GM18868 (cell line): ENCODE measurements at regions not wholly inside any gene's neighbourhood (a gene's known extent, or its start where the extent isn't known, plus 50 kb on each side); places are given as distances from the start of the nearest gene placed in this dataset.

Source experiments
- ATAC-seq: cut with Tn5 transposase; IDR thresholded peaks from one replicate; pipeline ENCODE4 v1.9.1; 2021; ENCODE audit warnings: mild to moderate bottlenecking, moderate library complexity; ENCODE audit not compliant: unreplicated experiment

- no peak for ATAC-seq
Observed at GRCh38 chr7:68491523-68492358, 1106.5 kb upstream of the AUTS2 start.

DNA sequence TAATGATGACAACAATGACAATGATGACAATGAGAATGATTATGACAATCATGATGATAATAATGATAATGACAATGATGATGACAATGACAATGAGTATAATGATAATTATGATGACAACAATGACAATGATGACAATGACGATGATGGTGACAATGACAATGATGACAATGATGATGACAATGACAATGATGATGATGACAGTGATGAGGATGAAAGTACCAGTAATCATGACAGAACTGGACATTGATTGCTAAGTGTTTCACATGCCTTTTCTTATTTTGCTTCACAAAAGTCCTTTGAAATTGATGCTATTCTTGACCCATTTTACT, 1106.0 kb upstream of the AUTS2 start:
- ATAC-seq: no peak

DNA sequence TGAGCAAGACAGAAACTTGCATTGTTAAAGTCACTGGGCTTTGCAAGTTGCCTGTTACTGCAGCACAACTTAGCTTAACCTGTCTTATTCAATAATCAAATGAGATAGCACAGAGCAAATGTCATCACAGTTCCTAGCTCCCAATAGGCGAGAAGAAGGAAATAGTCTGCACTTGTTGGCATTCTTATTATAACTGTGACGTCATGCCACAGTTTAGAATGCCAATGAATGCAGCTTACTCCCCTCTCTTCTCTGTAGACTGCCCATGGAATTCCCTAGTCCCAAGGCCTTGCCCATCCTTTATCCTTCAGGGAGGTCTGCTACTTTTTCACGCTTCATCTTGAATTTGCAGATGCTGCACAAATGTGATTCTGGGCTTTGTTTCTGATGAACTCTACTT, 1094.9 kb upstream of the AUTS2 start:
- no peak for ATAC-seq

- no peak for ATAC-seq
Observed at GRCh38 chr7:68504716-68505115, 1093.6 kb upstream of the AUTS2 start.

- ATAC-seq: no peak
Observed at GRCh38 chr7:68505721-68506120, 1092.6 kb upstream of the AUTS2 start.

DNA sequence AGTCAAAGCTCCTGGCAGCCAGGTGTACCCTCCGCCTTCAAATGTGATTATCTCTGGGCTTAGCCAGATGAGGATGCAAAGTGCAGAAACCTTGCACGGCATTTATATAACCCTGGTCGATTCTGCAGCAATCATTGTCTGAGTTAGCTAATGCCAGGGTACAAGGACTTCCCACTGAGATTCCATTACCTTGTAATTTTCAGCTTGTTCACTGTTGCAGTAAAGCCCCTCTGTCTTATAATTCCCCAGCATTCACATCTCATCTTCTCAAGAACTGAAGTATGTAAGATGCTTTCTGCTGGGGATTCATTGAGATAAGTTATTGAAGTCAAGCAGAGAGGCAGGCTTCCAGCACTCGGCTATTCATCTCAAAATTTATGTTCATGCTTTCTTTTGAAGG, 1090.6 kb upstream of the AUTS2 start:
- no peak for ATAC-seq

- no peak for ATAC-seq
Observed at GRCh38 chr7:68509054-68509453, 1089.2 kb upstream of the AUTS2 start.

DNA sequence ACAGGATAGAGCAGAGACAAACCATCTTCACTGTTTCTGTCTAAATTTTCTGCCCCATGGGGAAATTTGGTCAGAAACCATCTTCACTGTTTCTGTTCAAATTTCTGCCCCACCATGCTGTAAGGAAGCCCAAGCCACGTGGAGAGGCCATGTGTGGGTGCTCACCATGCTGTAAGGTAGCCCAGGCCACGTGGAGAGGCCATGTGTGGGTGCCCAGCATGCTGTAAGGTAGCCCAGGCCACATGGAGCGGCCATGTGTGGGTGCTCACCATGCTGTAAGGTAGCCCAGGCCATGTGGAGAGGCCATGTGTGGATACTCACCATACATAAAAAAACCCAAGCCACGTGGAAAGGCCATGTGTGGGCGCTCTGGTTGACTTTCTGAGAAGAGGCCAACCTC, 1088.7 kb upstream of the AUTS2 start:
- no peak for ATAC-seq

- ATAC-seq: no peak
Observed at GRCh38 chr7:68511281-68511680, 1087.0 kb upstream of the AUTS2 start.

GRCh38 chr7:68512466-68512865, 1085.8 kb upstream of the AUTS2 start:
- no peak for ATAC-seq

GRCh38 chr7:68518060-68518459, 1080.2 kb upstream of the AUTS2 start:
- ATAC-seq: no peak

DNA sequence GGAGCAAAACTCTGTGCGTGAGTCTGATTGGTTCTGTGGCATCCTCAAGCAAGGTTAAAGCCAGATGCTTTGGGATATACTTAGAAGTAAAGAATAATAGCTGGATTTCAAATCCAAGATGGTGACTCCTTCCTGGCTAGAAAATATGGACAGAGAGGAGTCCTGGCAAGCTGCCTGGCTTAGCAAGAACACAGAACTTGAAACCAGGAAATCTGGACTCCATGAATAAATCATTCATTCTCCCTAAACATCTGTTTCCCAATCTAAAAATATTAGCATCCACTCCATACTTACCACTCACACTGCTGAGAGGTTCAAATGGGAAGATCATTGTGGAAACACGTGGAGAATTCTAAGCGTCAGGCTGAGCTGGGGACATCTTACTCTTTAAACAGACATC, 1074.1 kb upstream of the AUTS2 start:
- no peak for ATAC-seq

DNA sequence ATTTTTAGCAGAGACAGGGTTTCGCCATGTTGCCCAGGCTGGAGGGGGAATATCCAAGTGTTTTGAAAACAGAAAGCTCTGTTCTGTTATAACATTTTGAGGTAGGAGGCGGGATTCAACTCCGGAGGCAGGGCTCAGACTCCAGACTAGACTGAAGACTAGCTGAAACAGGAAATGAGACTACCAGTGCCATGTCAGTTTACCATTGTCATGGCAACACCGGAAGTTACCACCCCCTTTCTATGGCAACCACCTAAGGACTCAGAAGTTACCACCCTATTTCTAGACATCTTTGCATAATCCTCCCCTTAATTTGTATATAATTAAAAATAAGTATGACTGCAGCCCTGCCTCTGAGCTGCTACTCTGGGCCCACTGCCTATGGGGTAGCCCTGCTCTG, 1069.1 kb upstream of the AUTS2 start:
- ATAC-seq: no peak

DNA sequence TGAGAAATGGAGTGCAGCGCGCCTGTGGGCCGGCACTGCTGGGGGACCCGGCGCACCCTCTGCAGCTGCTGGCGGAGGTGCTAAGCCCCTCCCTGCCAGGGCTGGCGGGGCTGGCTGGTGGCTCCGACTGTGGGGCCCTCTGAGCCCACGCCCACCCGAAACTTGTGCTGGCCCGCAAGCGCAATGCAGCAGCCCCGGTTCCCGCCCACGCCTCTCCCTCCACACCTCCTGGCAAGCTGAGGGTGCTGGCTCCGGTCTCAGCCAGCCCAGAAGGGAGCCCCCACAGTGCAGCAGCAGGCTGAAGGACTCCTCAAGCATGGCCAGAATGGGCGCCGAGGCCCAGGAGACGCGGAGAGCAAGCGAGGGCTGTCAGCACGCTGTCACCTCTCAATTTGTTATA, 1063.0 kb upstream of the AUTS2 start:
- ATAC-seq: no peak

- no peak for ATAC-seq
Observed at GRCh38 chr7:68537051-68537773, 1061.1 kb upstream of the AUTS2 start.

- ATAC-seq: no peak
Observed at GRCh38 chr7:68537774-68538071, 1060.6 kb upstream of the AUTS2 start.

DNA sequence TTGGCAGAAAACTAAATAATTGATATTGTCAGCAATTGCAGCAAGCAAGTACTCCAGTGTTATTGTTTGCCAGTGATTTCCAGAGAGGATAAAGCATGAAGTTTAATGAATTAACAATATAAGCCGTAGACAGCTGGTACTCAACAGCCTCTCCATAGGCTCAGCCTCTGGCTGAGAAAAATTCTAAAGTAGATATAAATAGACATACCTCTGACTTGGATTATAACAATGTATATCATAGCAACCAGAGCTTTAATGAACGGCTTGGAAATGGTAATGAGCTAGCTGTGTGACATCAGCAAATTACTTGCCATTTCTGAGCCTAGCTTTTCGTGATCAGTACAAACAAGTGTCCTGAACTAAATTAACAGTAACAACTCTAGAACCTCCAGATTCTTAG, 1055.4 kb upstream of the AUTS2 start:
- ATAC-seq: no peak

- ATAC-seq: no peak
Observed at GRCh38 chr7:68544851-68545250, 1053.4 kb upstream of the AUTS2 start.

DNA sequence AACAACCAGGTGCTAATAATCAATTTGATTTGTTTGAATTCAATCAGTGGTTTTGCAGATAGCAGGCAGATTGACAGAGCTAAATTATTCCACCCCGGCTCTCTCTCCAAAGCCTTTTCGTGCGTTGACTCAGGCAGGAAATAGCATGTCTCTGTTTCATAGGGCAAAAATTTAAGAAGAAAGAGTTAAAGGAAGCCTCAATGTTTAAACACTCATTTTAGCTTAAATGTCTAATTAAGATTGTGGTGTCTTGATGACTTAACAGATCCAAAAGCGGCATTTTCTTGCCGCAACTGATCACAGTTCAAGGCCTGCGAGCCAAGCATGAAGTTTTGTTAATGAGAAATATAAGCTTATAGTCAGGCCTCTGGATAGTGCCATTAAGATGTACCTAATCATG, 1051.1 kb upstream of the AUTS2 start:
- ATAC-seq: no peak

DNA sequence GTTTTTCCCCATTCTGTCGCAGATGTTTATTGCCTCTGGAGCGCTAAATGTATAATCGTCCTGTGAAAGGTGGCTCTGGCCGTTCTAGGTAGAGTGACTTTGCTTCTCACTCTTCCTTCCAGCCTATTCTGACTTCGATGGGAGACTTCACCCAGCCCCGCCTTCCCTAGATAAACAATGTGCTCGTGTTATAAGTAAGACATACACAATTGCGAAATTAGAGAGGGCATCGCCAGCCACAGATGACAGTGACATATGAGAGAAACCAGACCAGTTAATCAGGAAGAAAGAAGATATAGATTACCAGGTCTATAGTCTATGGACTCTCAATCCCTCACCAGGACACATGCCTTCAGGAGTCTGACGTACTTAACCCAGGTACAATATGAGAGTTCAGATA, 1050.5 kb upstream of the AUTS2 start:
- ATAC-seq: no peak

GRCh38 chr7:68550027-68550426, 1048.2 kb upstream of the AUTS2 start:
- no peak for ATAC-seq

DNA sequence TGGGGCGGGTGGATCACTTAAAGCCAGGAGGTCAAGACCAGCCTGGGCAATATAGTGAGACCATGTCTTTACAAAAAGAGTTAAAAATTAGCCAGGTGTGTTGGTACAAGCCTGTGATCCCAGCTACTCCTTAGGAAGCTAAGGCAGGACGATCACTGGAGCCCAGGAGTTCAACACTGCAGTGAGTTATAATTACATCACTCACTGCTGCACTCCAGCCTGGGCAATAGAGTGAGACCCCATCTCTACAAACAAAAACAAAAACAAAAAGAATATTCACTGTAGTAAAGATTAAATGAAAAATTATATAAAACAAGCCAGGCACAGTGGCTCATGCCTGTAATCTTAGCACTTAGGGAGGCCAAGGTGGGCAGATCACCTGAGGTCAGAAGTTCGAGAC, 1047.6 kb upstream of the AUTS2 start:
- no peak for ATAC-seq

GRCh38 chr7:68556537-68556936, 1041.7 kb upstream of the AUTS2 start:
- no peak for ATAC-seq
